MM.1S (cell line): ENCODE measurements at regions not wholly inside any gene's neighbourhood (a gene's known extent, or its start where the extent isn't known, plus 50 kb on each side); places are given as distances from the start of the nearest gene placed in this dataset.
"Not testable (repeated sequence)": the region's sequence is repeated elsewhere in the genome, so short reads cannot be mapped to it uniquely, and the experiment has no call there.

ENCODE experiments used
- CTCF ChIP-seq: fragments of 300-600 bp; sonication (generic); IDR thresholded peaks from 2 replicates; pipeline ENCODE4 v1.5.1; 2016; ENCODE audit warnings: antibody characterized with exemption, low read length, mixed read lengths
- EZH2 ChIP-seq: fragments of 300-600 bp; sonication (generic); optimal IDR thresholded peaks from 2 replicates; pipeline ENCODE3; 2017; ENCODE audit warnings: low read depth, mild to moderate bottlenecking, antibody characterized with exemption, low read length, mixed read lengths
- EZH2phosphoT487 ChIP-seq: fragments of 300-600 bp; sonication (generic); IDR thresholded peaks from 2 replicates; pipeline ENCODE4 v1.6.1; 2018; ENCODE audit warnings: antibody characterized with exemption, low read length

- not testable (repeated sequence) for TF ChIP-seq CTCF, EZH2, EZH2phosphoT487
Observed at GRCh38 chrX:89581868-89582267, 339.8 kb upstream of the TGIF2LX start.
